ENCODE measurements at regions not wholly inside any gene's neighbourhood (a gene's known extent, or its start where the extent isn't known, plus 50 kb on each side); places are given as distances from the start of the nearest gene placed in this dataset.
A peak's percentile ranks its signal among the peaks of the same experiment; 100 is the strongest.

GRCh38 chr14:62373944-62374343, 611.7 kb downstream of the SNAPC1 start:
- intact Hi-C loops (cut with DNase I): no loop called here
- H3K4me1 ChIP-seq: no peaks in the 10 kb centered on the region
- no peak overlapping the region for H3K4me3 ChIP-seq
- peak in 1 of 4 donors; percentile 79 for ATAC-seq
- no peaks in the 10 kb centered on the region for H3K9me3 ChIP-seq
- no peaks in the 10 kb centered on the region for H3K27me3 ChIP-seq
- no peak overlapping the region for H3K27ac ChIP-seq
- no peak for DNase-seq
- TF ChIP-seq POLR2A (IDR thresholded peaks at IDR 0.05) (no peak), CTCF (IDR thresholded peaks at IDR 0.05) (no peak)
- no peaks in the 10 kb centered on the region for H3K36me3 ChIP-seq

GRCh38 chr14:62378057-62378456, 615.8 kb downstream of the SNAPC1 start:
- no peak overlapping the region for H3K4me3 ChIP-seq
- intact Hi-C loops (cut with DNase I): no loop called here
- no peaks in the 10 kb centered on the region for H3K9me3 ChIP-seq
- peak in 3 of 4 donors; percentile 22 to 83 (median 51) for ATAC-seq
- H3K36me3 ChIP-seq: no peaks in the 10 kb centered on the region
- H3K27ac ChIP-seq: no peak overlapping the region
- 13% methylated on average over 2 of the region's 2 CpGs for WGBS (ENCODE audit: insufficient coverage, low coverage, low lambda C conversion rate, missing lambda C conversion rate)
- DNase-seq: no peak
- H3K4me1 ChIP-seq: no peaks in the 10 kb centered on the region
- H3K27me3 ChIP-seq: no peaks in the 10 kb centered on the region
- TF ChIP-seq CTCF (IDR thresholded peaks at IDR 0.05): no peak
- no peak for TF ChIP-seq POLR2A (IDR thresholded peaks at IDR 0.05)

- TF ChIP-seq CTCF (IDR thresholded peaks at IDR 0.05): no peak
- TF ChIP-seq POLR2A (IDR thresholded peaks at IDR 0.05): no peak
- no peak for DNase-seq
- Histone ChIP-seq H3K4me1 (no peaks in the 10 kb centered on the region), H3K36me3 (no peaks in the 10 kb centered on the region), H3K4me3 (no peak overlapping the region), H3K27ac (no peak overlapping the region), H3K9me3 (no peaks in the 10 kb centered on the region), H3K27me3 (no peaks in the 10 kb centered on the region)
- ATAC-seq: no peak
- intact Hi-C loops (cut with DNase I): no loop called here
- WGBS (ENCODE audit: insufficient coverage, low coverage, low lambda C conversion rate, missing lambda C conversion rate): 69% methylated on average over 7 of the region's 8 CpGs
Observed at GRCh38 chr14:62381311-62382070, 619.3 kb downstream of the SNAPC1 start.

GRCh38 chr14:62409169-62409568, 636.1 kb downstream of the KCNH5 start:
- no peaks in the 10 kb centered on the region for H3K4me1 ChIP-seq
- no peak overlapping the region for H3K27ac ChIP-seq
- no peaks in the 10 kb centered on the region for H3K9me3 ChIP-seq
- DNase-seq: no peak
- no peaks in the 10 kb centered on the region for H3K36me3 ChIP-seq
- intact Hi-C loops (cut with DNase I): no loop called here
- H3K4me3 ChIP-seq: no peak overlapping the region
- H3K27me3 ChIP-seq: no peaks in the 10 kb centered on the region
- no peak for ATAC-seq
- TF ChIP-seq POLR2A (IDR thresholded peaks at IDR 0.05) (no peak), CTCF (IDR thresholded peaks at IDR 0.05) (no peak)
- 53% methylated on average over 4 of the region's 4 CpGs for WGBS (ENCODE audit: insufficient coverage, low coverage, low lambda C conversion rate, missing lambda C conversion rate)
